ENCODE measurements at regions not wholly inside any gene's neighbourhood (a gene's known extent, or its start where the extent isn't known, plus 50 kb on each side); places are given as distances from the start of the nearest gene placed in this dataset.

- no peak for TF ChIP-seq CTCF (IDR thresholded peaks at IDR 0.05; ENCODE audit: insufficient read depth, low read length, poor library complexity, severe bottlenecking)
- no peak for DNase-seq (ENCODE audit: low read depth)
- H3K27me3 ChIP-seq (ENCODE audit: control insufficient read depth, insufficient read depth, low read length) = no peaks in the 10 kb centered on the region
These were observed 174.4 kb upstream of the FBXO11 start for GRCh38 chr2:48080534-48081316.

GRCh38 chr2:48081317-48081628 lies 175.0 kb upstream of the FBXO11 start:
- TF ChIP-seq CTCF (IDR thresholded peaks at IDR 0.05; ENCODE audit: insufficient read depth, low read length, poor library complexity, severe bottlenecking) = no peak
- no peaks in the 10 kb centered on the region for H3K27me3 ChIP-seq (ENCODE audit: control insufficient read depth, insufficient read depth, low read length)
- H3K36me3 ChIP-seq (ENCODE audit: control insufficient read depth, insufficient read depth, low read length) = no peaks in the 10 kb centered on the region
- no peak for DNase-seq (ENCODE audit: low read depth)
- H3K4me3 ChIP-seq (ENCODE audit: low read depth, low read length) = no peak overlapping the region

More at GRCh38 chr2:48080534-48081316, 174.4 kb upstream of the FBXO11 start:
- no peak overlapping the region for H3K4me3 ChIP-seq (ENCODE audit: low read depth, low read length)
- no peaks in the 10 kb centered on the region for H3K36me3 ChIP-seq (ENCODE audit: control insufficient read depth, insufficient read depth, low read length)

GRCh38 chr2:48085888-48086287 lies 179.6 kb upstream of the FBXO11 start:
- no peak for TF ChIP-seq CTCF (IDR thresholded peaks at IDR 0.05; ENCODE audit: insufficient read depth, low read length, poor library complexity, severe bottlenecking)
- Histone ChIP-seq H3K27me3 (ENCODE audit: control insufficient read depth, insufficient read depth, low read length) (no peaks in the 10 kb centered on the region), H3K4me3 (ENCODE audit: low read depth, low read length) (no peak overlapping the region), H3K36me3 (ENCODE audit: control insufficient read depth, insufficient read depth, low read length) (no peaks in the 10 kb centered on the region)
- DNase-seq (ENCODE audit: low read depth) = no peak

- no peak for TF ChIP-seq CTCF (IDR thresholded peaks at IDR 0.05; ENCODE audit: insufficient read depth, low read length, poor library complexity, severe bottlenecking)
These were observed 182.7 kb upstream of the FBXO11 start for GRCh38 chr2:48088994-48089393.

GRCh38 chr2:48089644-48090043 lies 183.3 kb upstream of the FBXO11 start:
- TF ChIP-seq CTCF (IDR thresholded peaks at IDR 0.05; ENCODE audit: insufficient read depth, low read length, poor library complexity, severe bottlenecking) = no peak
- no peak for DNase-seq (ENCODE audit: low read depth)
- no peaks in the 10 kb centered on the region for H3K27me3 ChIP-seq (ENCODE audit: control insufficient read depth, insufficient read depth, low read length)
- no peaks in the 10 kb centered on the region for H3K36me3 ChIP-seq (ENCODE audit: control insufficient read depth, insufficient read depth, low read length)
- H3K4me3 ChIP-seq (ENCODE audit: low read depth, low read length) = no peak overlapping the region

More at GRCh38 chr2:48088994-48089393, 182.7 kb upstream of the FBXO11 start:
- no peak for DNase-seq (ENCODE audit: low read depth)
- H3K27me3 ChIP-seq (ENCODE audit: control insufficient read depth, insufficient read depth, low read length) = no peaks in the 10 kb centered on the region
- no peak overlapping the region for H3K4me3 ChIP-seq (ENCODE audit: low read depth, low read length)
- H3K36me3 ChIP-seq (ENCODE audit: control insufficient read depth, insufficient read depth, low read length) = no peaks in the 10 kb centered on the region

Data from kidney epithelial cell (primary cell).